GM19023 (cell line): ENCODE measurements at regions not wholly inside any gene's neighbourhood (a gene's known extent, or its start where the extent isn't known, plus 50 kb on each side); places are given as distances from the start of the nearest gene placed in this dataset.

ENCODE experiments used
- ATAC-seq: cut with Tn5 transposase; IDR thresholded peaks from one replicate; pipeline ENCODE4 v1.9.1; 2021; ENCODE audit warnings: mild to moderate bottlenecking, moderate library complexity; ENCODE audit not compliant: unreplicated experiment

- ATAC-seq: no peak
Observed at GRCh38 chr15:58269455-58270414, 131.6 kb downstream of the AQP9 start.

GRCh38 chr15:58271410-58271809, 133.2 kb downstream of the AQP9 start:
- no peak for ATAC-seq

- ATAC-seq: no peak
Observed at GRCh38 chr15:58273104-58273503, 134.9 kb downstream of the AQP9 start.

GRCh38 chr15:58274885-58275284, 136.7 kb downstream of the AQP9 start:
- ATAC-seq: no peak

- no peak for ATAC-seq
Observed at GRCh38 chr15:58275785-58276184, 137.6 kb downstream of the AQP9 start.

- no peak for ATAC-seq
Observed at GRCh38 chr15:58276924-58277323, 138.7 kb downstream of the AQP9 start.

- ATAC-seq: no peak
Observed at GRCh38 chr15:58277333-58277732, 139.2 kb downstream of the AQP9 start.

GRCh38 chr15:58279106-58279505, 140.9 kb downstream of the AQP9 start:
- ATAC-seq: no peak

- no peak for ATAC-seq
Observed at GRCh38 chr15:58279654-58280053, 141.5 kb downstream of the AQP9 start.

- ATAC-seq: no peak
Observed at GRCh38 chr15:58282060-58282708, 144.0 kb downstream of the AQP9 start.

- ATAC-seq: no peak
Observed at GRCh38 chr15:58283302-58283701, 145.1 kb downstream of the AQP9 start.

GRCh38 chr15:58284293-58284692, 146.1 kb downstream of the AQP9 start:
- no peak for ATAC-seq

GRCh38 chr15:58285212-58285920, 146.4 kb upstream of the LIPC start:
- ATAC-seq: no peak

- no peak for ATAC-seq
Observed at GRCh38 chr15:58285921-58286278, 145.9 kb upstream of the LIPC start.

- ATAC-seq: no peak
Observed at GRCh38 chr15:58286523-58286922, 145.3 kb upstream of the LIPC start.

GRCh38 chr15:58287891-58288290, 143.9 kb upstream of the LIPC start:
- ATAC-seq: no peak

- no peak for ATAC-seq
Observed at GRCh38 chr15:58288592-58288991, 143.2 kb upstream of the LIPC start.

- no peak for ATAC-seq
Observed at GRCh38 chr15:58291848-58292247, 139.9 kb upstream of the LIPC start.

GRCh38 chr15:58292751-58293175, 139.0 kb upstream of the LIPC start:
- no peak for ATAC-seq

GRCh38 chr15:58293622-58294550, 137.9 kb upstream of the LIPC start:
- ATAC-seq: no peak
